Activated B cell treated with CpG ODN at 0.5 μM for 24 hours (primary cell): ENCODE measurements at regions not wholly inside any gene's neighbourhood (a gene's known extent, or its start where the extent isn't known, plus 50 kb on each side); places are given as distances from the start of the nearest gene placed in this dataset.

Experiments
- ATAC-seq: fragments of 200-7000 bp; cut with Tn5 transposase; one replicate; pipeline ENCODE4 v1.10.0; 2021; ENCODE audit warnings: low read depth, mild to moderate bottlenecking, moderate library complexity
- CTCF ChIA-PET: fragments of 350-600 bp; sonication (Branson Sonifier 250); formaldehyde crosslinking; loops from one replicate; lab custom pipeline; 2021; ENCODE audit warnings: antibody characterized with exemption; lab: Charles Lee
- POLR2A ChIA-PET: fragments of 350-600 bp; sonication (Branson Sonifier 250); formaldehyde crosslinking; loops from one replicate; lab custom pipeline; 2021; ENCODE audit warnings: antibody characterized with exemption; lab: Charles Lee
- DNase-seq: peaks from one replicate; pipeline ENCODE4 v3.0.0; 2022
- H3K27ac Mint-ChIP-seq: one replicate; pipeline ENCODE4 v1.8.0; 2020; ENCODE audit warnings: mixed read lengths
- H3K27me3 Mint-ChIP-seq: one replicate; pipeline ENCODE4 v1.8.0; 2021; ENCODE audit warnings: mixed read lengths
- H3K36me3 Mint-ChIP-seq: one replicate; pipeline ENCODE4 v1.8.0; 2021; ENCODE audit warnings: low read depth, mixed read lengths
- H3K4me1 Mint-ChIP-seq: one replicate; pipeline ENCODE4 v1.8.0; 2021; ENCODE audit warnings: mixed read lengths
- H3K4me3 Mint-ChIP-seq: one replicate; pipeline ENCODE4 v1.8.0; 2020; ENCODE audit warnings: mild to moderate bottlenecking, mixed read lengths
- H3K9me3 Mint-ChIP-seq: one replicate; pipeline ENCODE4 v1.8.0; 2020; ENCODE audit warnings: mixed read lengths
- CTCF ChIP-seq: fragments of 200-600 bp; IDR thresholded peaks from one replicate; pipeline ENCODE4 v1.8.0; 2022; ENCODE audit warnings: antibody characterized with exemption, mild to moderate bottlenecking
- intact Hi-C: fragments of 100-400 bp; cut with micrococcal nuclease; formaldehyde crosslinking; loops from one replicate; pipeline ENCODE4 v1.15.1; 2024

- Mint-ChIP-seq H3K27me3 (no peaks in the 10 kb centered on the region), H3K27ac (no peak overlapping the region), H3K4me1 (peaks cover 8% of the 10 kb centered on the region), H3K36me3 (peaks cover 10% of the 10 kb centered on the region), H3K4me3 (no peak overlapping the region), H3K9me3 (peaks cover 5% of the 10 kb centered on the region)
- ATAC-seq (no peak), DNase-seq (no peak)
- TF ChIP-seq CTCF, result no peak
- CTCF ChIA-PET, result interaction anchor here (0.6 kb wide), 1 partner anchor 1699 kb away, joined by 4 read pairs; no protein-coding TSS in a partner anchor
- POLR2A ChIA-PET, result interaction anchor here (0.8 kb wide), 1 partner anchor 234 kb away, joined by 3 read pairs; no protein-coding TSS in a partner anchor
- intact Hi-C loops, result loop anchor here (10.0 kb wide), 1 partner anchor 365 kb away; no protein-coding TSS in a partner anchor
Measured at GRCh38 chr1:198879711-198880306, 241.0 kb downstream of the PTPRC start.

GRCh38 chr1:198880397-198880796 is 241.6 kb downstream of the PTPRC start:
- Mint-ChIP-seq H3K4me1 (peaks cover 8% of the 10 kb centered on the region), H3K36me3 (peaks cover 10% of the 10 kb centered on the region), H3K27me3 (no peaks in the 10 kb centered on the region), H3K9me3 (peaks cover 5% of the 10 kb centered on the region), H3K27ac (no peak overlapping the region), H3K4me3 (no peak overlapping the region)
- ChIA-PET POLR2A (no interaction called here), CTCF (no interaction called here)
- DNase-seq, result no peak
- no peak for ATAC-seq
- no peak for TF ChIP-seq CTCF
- intact Hi-C loops, result loop anchor here (10.0 kb wide), 1 partner anchor 364 kb away; no protein-coding TSS in a partner anchor

GRCh38 chr1:198880818-198881597 is 242.2 kb downstream of the PTPRC start:
- DNase-seq, result no peak
- Mint-ChIP-seq H3K9me3 (peaks cover 5% of the 10 kb centered on the region), H3K4me1 (peaks cover 8% of the 10 kb centered on the region), H3K36me3 (peaks cover 10% of the 10 kb centered on the region), H3K27ac (no peak overlapping the region), H3K27me3 (no peaks in the 10 kb centered on the region), H3K4me3 (no peak overlapping the region)
- no peak for ATAC-seq
- ChIA-PET CTCF (no interaction called here), POLR2A (no interaction called here)
- intact Hi-C loops, result loop anchor here (10.0 kb wide), 1 partner anchor 364 kb away; no protein-coding TSS in a partner anchor
- TF ChIP-seq CTCF, result no peak

- peaks cover 7% of the 10 kb centered on the region for H3K36me3 Mint-ChIP-seq
- POLR2A ChIA-PET, result no interaction called here
- no peak overlapping the region for H3K4me3 Mint-ChIP-seq
- CTCF ChIA-PET, result no interaction called here
- peaks cover 8% of the 10 kb centered on the region for H3K4me1 Mint-ChIP-seq
- TF ChIP-seq CTCF, result no peak
- H3K27me3 Mint-ChIP-seq, result no peaks in the 10 kb centered on the region
- intact Hi-C loops, result loop anchor here (10.0 kb wide), 1 partner anchor 362 kb away; no protein-coding TSS in a partner anchor
- ATAC-seq (no peak), DNase-seq (no peak)
- H3K9me3 Mint-ChIP-seq, result peaks cover 5% of the 10 kb centered on the region
- H3K27ac Mint-ChIP-seq, result no peak overlapping the region
Measured at GRCh38 chr1:198883184-198883583, 244.3 kb downstream of the PTPRC start.

- H3K27ac Mint-ChIP-seq, result no peak overlapping the region
- no peaks in the 10 kb centered on the region for H3K27me3 Mint-ChIP-seq
- H3K4me3 Mint-ChIP-seq, result no peak overlapping the region
- intact Hi-C loops, result loop anchor here (10.0 kb wide), 1 partner anchor 357 kb away; no protein-coding TSS in a partner anchor
- H3K4me1 Mint-ChIP-seq, result no peaks in the 10 kb centered on the region
- POLR2A ChIA-PET, result no interaction called here
- no peak for DNase-seq
- ATAC-seq, result no peak
- CTCF ChIA-PET, result no interaction called here
- no peak for TF ChIP-seq CTCF
- peaks cover 3% of the 10 kb centered on the region for H3K36me3 Mint-ChIP-seq
- no peaks in the 10 kb centered on the region for H3K9me3 Mint-ChIP-seq
Measured at GRCh38 chr1:198887866-198888265, 249.0 kb downstream of the PTPRC start.
